ENCODE measurements at regions not wholly inside any gene's neighbourhood (a gene's known extent, or its start where the extent isn't known, plus 50 kb on each side); places are given as distances from the start of the nearest gene placed in this dataset.

DNA sequence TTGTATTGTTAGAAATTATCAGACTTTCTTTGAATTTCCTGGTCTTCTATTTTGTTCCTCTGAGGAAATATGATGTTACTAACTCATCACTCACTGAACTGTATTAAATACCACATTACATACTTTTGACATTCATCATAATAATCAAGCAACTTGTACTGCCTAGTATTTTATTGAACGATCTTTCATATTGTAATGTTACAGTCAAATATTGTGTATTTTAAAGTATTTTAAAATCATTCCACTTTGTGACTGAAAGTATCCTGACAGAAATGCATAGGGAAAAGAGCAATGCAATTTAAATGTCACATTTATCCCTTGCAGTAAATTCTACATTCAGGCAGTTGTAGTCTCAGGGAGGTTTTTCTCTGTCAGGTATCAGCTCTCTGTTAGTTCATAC, 1557.4 kb downstream of the CDH8 start:
- no peaks in the 10 kb centered on the region for H4K20me1 ChIP-seq (ENCODE audit: control insufficient read depth, insufficient read depth, low read depth, low read length)

DNA sequence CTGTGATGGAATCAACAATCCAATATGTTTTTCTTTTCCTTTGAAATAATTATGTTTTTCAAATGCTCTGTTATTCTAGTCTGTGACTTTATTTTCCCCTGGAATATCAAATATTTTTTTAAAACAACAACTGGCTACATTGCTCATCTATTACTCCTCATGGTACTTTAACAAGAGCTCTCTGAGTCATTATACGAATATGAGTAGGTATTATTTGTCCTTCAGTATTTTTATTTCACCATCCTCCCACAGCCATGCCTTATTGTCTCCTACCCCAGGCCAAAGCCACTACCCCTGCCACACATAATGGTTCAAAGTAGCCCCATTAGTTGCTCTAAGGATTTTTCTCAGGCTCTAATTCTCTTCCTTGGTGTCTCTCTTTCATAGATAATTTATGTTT, 1572.3 kb downstream of the CDH8 start:
- Histone ChIP-seq H3K36me3 (ENCODE audit: control insufficient read depth, low read length) (no peaks in the 10 kb centered on the region), H3F3A (ENCODE audit: control insufficient read depth, insufficient read depth) (no peaks in the 10 kb centered on the region), H3K4me3 (ENCODE audit: low read length) (no peak overlapping the region), H4K20me1 (ENCODE audit: control insufficient read depth, insufficient read depth, low read depth, low read length) (no peaks in the 10 kb centered on the region), H3K27ac (ENCODE audit: low read depth, low read length) (no peak overlapping the region), H3K4me2 (ENCODE audit: low read length) (no peak overlapping the region), H3K79me2 (ENCODE audit: control insufficient read depth, low read length) (no peaks in the 10 kb centered on the region), H3K27me3 (ENCODE audit: control insufficient read depth, low read length) (no peaks in the 10 kb centered on the region), H3K4me1 (ENCODE audit: control insufficient read depth, low read length) (no peaks in the 10 kb centered on the region), H3K9me3 (ENCODE audit: control insufficient read depth, insufficient read depth, low read length) (no peaks in the 10 kb centered on the region), H3K9me2 (replicated peaks; ENCODE audit: control insufficient read depth, low read length) (no peaks in the 10 kb centered on the region)
- TF ChIP-seq EZH2phosphoT487 (IDR thresholded peaks at IDR 0.05; ENCODE audit: borderline replicate concordance, low read length), result no peak
- TF ChIP-seq, protein P1, sequence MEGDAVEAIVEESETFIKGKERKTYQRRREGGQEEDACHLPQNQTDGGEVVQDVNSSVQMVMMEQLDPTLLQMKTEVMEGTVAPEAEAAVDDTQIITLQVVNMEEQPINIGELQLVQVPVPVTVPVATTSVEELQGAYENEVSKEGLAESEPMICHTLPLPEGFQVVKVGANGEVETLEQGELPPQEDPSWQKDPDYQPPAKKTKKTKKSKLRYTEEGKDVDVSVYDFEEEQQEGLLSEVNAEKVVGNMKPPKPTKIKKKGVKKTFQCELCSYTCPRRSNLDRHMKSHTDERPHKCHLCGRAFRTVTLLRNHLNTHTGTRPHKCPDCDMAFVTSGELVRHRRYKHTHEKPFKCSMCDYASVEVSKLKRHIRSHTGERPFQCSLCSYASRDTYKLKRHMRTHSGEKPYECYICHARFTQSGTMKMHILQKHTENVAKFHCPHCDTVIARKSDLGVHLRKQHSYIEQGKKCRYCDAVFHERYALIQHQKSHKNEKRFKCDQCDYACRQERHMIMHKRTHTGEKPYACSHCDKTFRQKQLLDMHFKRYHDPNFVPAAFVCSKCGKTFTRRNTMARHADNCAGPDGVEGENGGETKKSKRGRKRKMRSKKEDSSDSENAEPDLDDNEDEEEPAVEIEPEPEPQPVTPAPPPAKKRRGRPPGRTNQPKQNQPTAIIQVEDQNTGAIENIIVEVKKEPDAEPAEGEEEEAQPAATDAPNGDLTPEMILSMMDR (IDR thresholded peaks at IDR 0.05; ENCODE audit: low read depth, low read length, poor library complexity, severe bottlenecking), result no peak

More for the DNA sequence above, 1557.4 kb downstream of the CDH8 start:
- H3K27ac ChIP-seq (ENCODE audit: low read depth, low read length), result no peak overlapping the region
- H3K9me2 ChIP-seq (replicated peaks; ENCODE audit: control insufficient read depth, low read length), result no peaks in the 10 kb centered on the region
- no peaks in the 10 kb centered on the region for H3K4me1 ChIP-seq (ENCODE audit: control insufficient read depth, low read length)
- H3K36me3 ChIP-seq (ENCODE audit: control insufficient read depth, low read length), result no peaks in the 10 kb centered on the region
- no peaks in the 10 kb centered on the region for H3K9me3 ChIP-seq (ENCODE audit: control insufficient read depth, insufficient read depth, low read length)
- H3K4me2 ChIP-seq (ENCODE audit: low read length), result no peak overlapping the region
- no peaks in the 10 kb centered on the region for H3K27me3 ChIP-seq (ENCODE audit: control insufficient read depth, low read length)
- H3K79me2 ChIP-seq (ENCODE audit: control insufficient read depth, low read length), result no peaks in the 10 kb centered on the region
- TF ChIP-seq, protein P1 (IDR thresholded peaks at IDR 0.05; ENCODE audit: low read depth, low read length, poor library complexity, severe bottlenecking), result no peak
- no peak for TF ChIP-seq EZH2phosphoT487 (IDR thresholded peaks at IDR 0.05; ENCODE audit: borderline replicate concordance, low read length)
- H3K4me3 ChIP-seq (ENCODE audit: low read length), result no peak overlapping the region
- H3F3A ChIP-seq (ENCODE audit: control insufficient read depth, insufficient read depth), result no peaks in the 10 kb centered on the region

DNA sequence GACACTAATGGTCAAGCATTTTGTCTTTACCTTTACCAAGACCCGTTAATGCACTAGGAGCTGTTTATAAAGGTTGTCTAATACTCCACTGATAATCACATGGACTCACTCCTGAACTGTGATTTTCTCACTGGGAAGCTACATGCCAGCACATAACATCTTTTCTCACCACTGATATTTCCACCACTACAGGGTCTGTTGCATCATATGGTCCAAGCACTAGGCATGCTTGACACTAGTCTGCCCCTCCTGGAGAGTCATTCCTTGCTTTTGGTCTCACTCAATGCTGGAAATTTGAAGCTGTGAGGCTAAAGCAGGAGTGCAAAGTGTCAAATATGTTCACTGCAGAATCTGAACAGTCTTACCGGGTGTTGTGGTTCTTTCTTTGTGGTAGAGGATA, 1576.8 kb downstream of the CDH8 start:
- no peaks in the 10 kb centered on the region for H3K79me2 ChIP-seq (ENCODE audit: control insufficient read depth, low read length)
- TF ChIP-seq, protein P1 (IDR thresholded peaks at IDR 0.05; ENCODE audit: low read depth, low read length, poor library complexity, severe bottlenecking), result no peak
- TF ChIP-seq EZH2phosphoT487 (IDR thresholded peaks at IDR 0.05; ENCODE audit: borderline replicate concordance, low read length), result no peak
- no peak overlapping the region for H3K4me3 ChIP-seq (ENCODE audit: low read length)
- H3K9me2 ChIP-seq (replicated peaks; ENCODE audit: control insufficient read depth, low read length), result no peaks in the 10 kb centered on the region
- H3F3A ChIP-seq (ENCODE audit: control insufficient read depth, insufficient read depth), result no peaks in the 10 kb centered on the region
- H4K20me1 ChIP-seq (ENCODE audit: control insufficient read depth, insufficient read depth, low read depth, low read length), result no peaks in the 10 kb centered on the region
- no peaks in the 10 kb centered on the region for H3K9me3 ChIP-seq (ENCODE audit: control insufficient read depth, insufficient read depth, low read length)
- no peaks in the 10 kb centered on the region for H3K36me3 ChIP-seq (ENCODE audit: control insufficient read depth, low read length)
- no peaks in the 10 kb centered on the region for H3K4me1 ChIP-seq (ENCODE audit: control insufficient read depth, low read length)
- no peaks in the 10 kb centered on the region for H3K27me3 ChIP-seq (ENCODE audit: control insufficient read depth, low read length)
- no peak overlapping the region for H3K4me2 ChIP-seq (ENCODE audit: low read length)
- no peak overlapping the region for H3K27ac ChIP-seq (ENCODE audit: low read depth, low read length)

- H3F3A ChIP-seq (ENCODE audit: control insufficient read depth, insufficient read depth), result no peaks in the 10 kb centered on the region
- H3K9me3 ChIP-seq (ENCODE audit: control insufficient read depth, insufficient read depth, low read length), result no peaks in the 10 kb centered on the region
- H3K36me3 ChIP-seq (ENCODE audit: control insufficient read depth, low read length), result no peaks in the 10 kb centered on the region
- H3K27ac ChIP-seq (ENCODE audit: low read depth, low read length), result no peak overlapping the region
- no peak for TF ChIP-seq EZH2phosphoT487 (IDR thresholded peaks at IDR 0.05; ENCODE audit: borderline replicate concordance, low read length)
- TF ChIP-seq, protein P1 (IDR thresholded peaks at IDR 0.05; ENCODE audit: low read depth, low read length, poor library complexity, severe bottlenecking), result no peak
- no peaks in the 10 kb centered on the region for H3K79me2 ChIP-seq (ENCODE audit: control insufficient read depth, low read length)
- no peak overlapping the region for H3K4me3 ChIP-seq (ENCODE audit: low read length)
- H3K4me2 ChIP-seq (ENCODE audit: low read length), result no peak overlapping the region
- no peaks in the 10 kb centered on the region for H3K4me1 ChIP-seq (ENCODE audit: control insufficient read depth, low read length)
- no peaks in the 10 kb centered on the region for H3K27me3 ChIP-seq (ENCODE audit: control insufficient read depth, low read length)
- no peaks in the 10 kb centered on the region for H3K9me2 ChIP-seq (replicated peaks; ENCODE audit: control insufficient read depth, low read length)
- H4K20me1 ChIP-seq (ENCODE audit: control insufficient read depth, insufficient read depth, low read depth, low read length), result no peaks in the 10 kb centered on the region
Observed at GRCh38 chr16:60458255-60458654, 1578.0 kb downstream of the CDH8 start.

Data from DOHH2 (cell line).